GM12872 (cell line): ENCODE measurements at regions not wholly inside any gene's neighbourhood (a gene's known extent, or its start where the extent isn't known, plus 50 kb on each side); places are given as distances from the start of the nearest gene placed in this dataset.

Source experiments
- TF ChIP-seq, protein P1 (sequence below): IDR thresholded peaks from 3 replicates; pipeline ENCODE4 v1.5.1; 2011; ENCODE audit warnings: low read depth, mild to moderate bottlenecking, low read length, moderate library complexity; ENCODE audit not compliant: insufficient read depth

DNA sequence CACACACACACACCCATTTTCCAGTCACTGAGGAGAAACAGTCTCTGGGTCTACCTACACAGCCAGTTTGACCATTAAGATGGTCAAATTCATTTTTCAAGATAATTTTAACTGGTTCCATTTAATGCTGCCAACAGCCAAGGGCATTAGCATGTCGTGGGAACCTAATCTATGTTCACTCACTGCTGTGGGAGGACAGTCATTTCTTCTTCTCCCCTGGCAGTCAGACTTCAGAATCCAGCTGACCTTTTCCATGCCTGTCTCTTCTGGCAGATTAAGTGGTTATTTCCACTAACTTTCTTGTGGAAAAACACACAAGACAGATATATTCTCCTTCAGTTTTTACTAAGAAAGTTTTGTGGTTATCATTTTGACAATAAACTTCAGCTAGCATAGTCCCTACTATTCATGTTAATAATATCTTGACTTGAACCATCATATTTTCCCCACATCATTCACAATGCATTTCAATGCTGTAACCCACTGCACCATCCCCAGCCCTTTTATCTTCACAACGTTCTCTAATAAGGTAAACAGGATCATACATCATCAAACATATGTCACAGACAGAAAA, 82.2 kb downstream of the DAD1 start:
- TF ChIP-seq, protein P1, sequence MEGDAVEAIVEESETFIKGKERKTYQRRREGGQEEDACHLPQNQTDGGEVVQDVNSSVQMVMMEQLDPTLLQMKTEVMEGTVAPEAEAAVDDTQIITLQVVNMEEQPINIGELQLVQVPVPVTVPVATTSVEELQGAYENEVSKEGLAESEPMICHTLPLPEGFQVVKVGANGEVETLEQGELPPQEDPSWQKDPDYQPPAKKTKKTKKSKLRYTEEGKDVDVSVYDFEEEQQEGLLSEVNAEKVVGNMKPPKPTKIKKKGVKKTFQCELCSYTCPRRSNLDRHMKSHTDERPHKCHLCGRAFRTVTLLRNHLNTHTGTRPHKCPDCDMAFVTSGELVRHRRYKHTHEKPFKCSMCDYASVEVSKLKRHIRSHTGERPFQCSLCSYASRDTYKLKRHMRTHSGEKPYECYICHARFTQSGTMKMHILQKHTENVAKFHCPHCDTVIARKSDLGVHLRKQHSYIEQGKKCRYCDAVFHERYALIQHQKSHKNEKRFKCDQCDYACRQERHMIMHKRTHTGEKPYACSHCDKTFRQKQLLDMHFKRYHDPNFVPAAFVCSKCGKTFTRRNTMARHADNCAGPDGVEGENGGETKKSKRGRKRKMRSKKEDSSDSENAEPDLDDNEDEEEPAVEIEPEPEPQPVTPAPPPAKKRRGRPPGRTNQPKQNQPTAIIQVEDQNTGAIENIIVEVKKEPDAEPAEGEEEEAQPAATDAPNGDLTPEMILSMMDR: no peak

DNA sequence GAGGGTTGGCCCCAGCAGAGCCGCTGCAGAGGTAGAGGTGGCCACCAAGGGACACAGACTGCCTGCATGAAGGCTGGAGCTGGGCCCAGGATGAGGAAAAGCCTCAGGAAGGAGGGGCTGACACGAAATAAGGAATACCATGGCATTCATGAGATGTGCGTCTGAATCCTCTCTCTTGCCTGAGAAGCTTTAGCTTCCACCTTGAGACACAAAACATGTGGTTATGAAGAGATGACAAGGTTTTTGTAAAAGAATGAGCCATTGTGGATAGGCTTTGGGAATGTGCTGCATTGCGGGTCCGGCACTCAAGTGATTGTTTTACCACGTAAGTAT, 82.7 kb downstream of the DAD1 start:
- TF ChIP-seq, protein P1: no peak

DNA sequence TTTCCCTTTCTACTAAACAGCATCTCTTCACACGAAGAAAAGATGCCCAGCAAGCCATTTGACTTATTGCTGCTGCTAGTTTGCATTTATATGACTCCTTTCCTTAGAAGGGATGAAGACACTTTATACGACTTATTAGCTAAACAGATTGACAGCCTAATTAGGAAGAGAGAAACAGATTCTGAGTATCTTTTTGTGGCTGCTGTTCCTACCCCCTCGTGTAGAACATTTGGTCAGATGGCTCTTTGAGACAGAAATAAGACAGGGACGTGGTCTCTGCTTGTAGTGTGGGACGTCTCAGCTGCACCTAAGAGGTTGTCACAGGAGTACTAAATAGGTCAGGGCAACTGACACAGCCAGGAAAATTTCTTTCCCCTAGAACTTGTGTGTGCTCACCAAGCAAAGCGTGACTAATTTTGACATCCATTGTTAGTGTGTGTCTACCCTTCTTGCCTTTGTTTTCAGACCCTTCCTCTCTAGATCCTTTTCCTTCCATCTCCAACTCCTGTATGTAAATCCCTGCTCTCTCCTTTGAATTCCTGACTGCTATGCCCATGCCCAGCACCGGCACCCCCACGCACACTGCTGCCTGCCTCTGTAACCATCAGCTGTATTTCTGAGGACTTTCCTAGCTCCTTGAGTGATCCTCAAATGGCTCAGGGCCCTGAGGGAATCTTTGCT, 83.2 kb downstream of the DAD1 start:
- TF ChIP-seq, protein P1: no peak

DNA sequence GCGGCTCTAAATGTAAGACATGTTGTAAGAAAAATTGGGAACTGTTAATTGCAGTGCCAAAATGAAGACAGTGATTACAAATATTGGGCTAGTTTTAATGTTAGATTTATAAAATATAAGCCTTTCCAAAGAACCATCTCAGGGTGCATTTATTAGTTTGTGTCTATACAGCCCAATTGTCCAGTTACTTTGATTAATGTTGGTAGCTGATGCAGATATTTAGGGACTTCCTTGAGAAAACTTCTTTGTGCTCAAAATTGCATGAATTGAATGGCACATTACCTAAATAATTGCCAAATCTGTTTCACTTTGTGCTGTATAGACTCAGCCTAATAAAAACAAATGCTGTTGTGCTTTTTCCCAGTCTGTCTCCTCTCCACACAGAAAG, 83.7 kb downstream of the DAD1 start:
- TF ChIP-seq, protein P1: no peak

DNA sequence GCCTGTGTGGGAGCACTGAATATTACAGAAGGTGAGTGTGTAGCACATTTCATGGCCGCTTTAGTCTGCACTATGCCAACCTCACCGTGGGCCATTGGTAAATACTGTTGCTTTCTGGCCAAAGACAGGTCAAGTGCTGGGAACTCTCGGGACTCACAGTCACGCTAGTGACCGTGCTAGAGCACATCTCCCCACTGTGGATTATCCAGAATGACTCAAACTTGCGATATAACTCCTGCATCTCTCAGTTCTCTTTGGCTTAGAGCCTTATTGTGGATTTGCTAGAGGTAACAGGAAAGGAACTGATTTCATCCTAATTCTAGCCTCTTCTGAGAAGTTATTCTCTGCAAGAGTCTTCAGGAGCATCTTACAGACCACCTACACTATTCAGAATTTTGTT, 86.5 kb downstream of the DAD1 start:
- TF ChIP-seq, protein P1: no peak

DNA sequence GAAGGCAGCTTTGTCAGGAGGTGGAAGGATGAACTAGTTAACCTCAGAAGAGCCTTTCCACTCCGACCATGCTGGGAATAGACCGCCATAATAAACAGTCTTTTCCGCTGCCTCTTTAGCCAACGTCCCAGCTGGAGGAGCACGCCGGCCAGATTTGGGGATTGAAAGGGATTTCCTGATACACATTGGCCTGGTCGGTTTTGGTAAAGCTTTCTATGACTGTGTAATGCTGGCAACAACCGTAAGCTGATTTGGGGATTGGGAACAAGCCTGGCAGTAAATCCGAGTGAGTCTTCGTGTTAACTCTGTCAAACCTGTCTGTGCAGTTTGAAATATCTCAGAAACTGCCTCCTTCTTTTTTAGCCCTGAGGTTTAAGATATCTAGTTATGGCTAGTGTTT, 87.0 kb downstream of the DAD1 start:
- TF ChIP-seq, protein P1: no peak

DNA sequence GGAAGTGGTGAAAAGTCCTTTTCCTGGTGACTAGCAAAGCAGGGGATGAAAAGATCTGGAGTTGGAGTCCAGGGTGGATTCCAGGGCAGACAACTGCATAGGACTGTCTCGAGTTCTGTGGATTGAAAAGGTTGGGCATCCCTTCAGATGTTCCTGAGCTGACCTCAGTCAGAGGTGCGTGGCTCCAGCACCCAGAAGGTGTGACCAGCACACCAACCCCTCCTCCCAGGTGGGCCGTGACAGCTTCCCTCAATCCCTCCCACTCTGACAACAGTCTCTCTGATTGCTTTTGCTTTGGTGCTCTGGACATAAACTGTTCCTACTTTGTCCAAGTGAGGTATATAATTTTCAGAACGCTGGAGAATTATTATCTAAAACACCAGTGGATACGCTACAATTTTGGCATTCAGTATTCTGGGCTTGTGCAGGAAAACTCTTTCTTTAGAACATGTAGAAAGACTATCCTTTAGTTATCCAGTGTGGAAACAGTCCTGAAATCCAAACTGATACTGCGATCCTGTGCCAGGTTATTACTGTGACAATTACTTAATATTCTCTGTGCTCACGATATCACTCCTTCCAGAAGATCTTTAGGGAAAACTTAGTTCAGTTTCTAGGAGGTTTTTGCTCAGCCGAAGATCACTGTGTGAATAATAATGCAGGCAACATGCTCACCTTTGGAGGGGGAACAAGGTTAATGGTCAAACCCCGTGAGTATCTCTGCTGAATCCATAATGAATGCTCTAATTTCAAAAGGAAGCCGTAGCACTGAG, 87.9 kb downstream of the DAD1 start:
- TF ChIP-seq, protein P1: no peak
